ENCODE measurements at regions not wholly inside any gene's neighbourhood (a gene's known extent, or its start where the extent isn't known, plus 50 kb on each side); places are given as distances from the start of the nearest gene placed in this dataset.

GRCh38 chr1:212532469-212533147 lies 76.0 kb upstream of the ATF3 start:
- Histone ChIP-seq H3K27me3 (no peaks in the 10 kb centered on the region), H3K36me3 (replicated peaks in 1 of 2; ENCODE audit: insufficient read depth in 1 of 2, low read depth in 2 of 2) (no peaks in the 10 kb centered on the region), H3K9me3 (peaks cover 0 to 9% (median 0%) of the 10 kb centered on the region in 3 donors), H3K4me1 (no peaks in the 10 kb centered on the region), H3K27ac (no peak overlapping the region), H3K4me3 (no peak overlapping the region)
- DNase-seq (no peak), ATAC-seq (no peak)
- WGBS, 2 donors, result 76 to 82% methylated on average over 6 of the region's 6 CpGs
- intact Hi-C loops (cut with DNase I), result no loop called here
- no peak for TF ChIP-seq CTCF (IDR thresholded peaks at IDR 0.05)
- TF ChIP-seq POLR2A (IDR thresholded peaks at IDR 0.05), result no peak

GRCh38 chr1:212533148-212533517 lies 75.4 kb upstream of the ATF3 start:
- Histone ChIP-seq H3K4me3 (no peak overlapping the region), H3K36me3 (replicated peaks in 1 of 2; ENCODE audit: insufficient read depth in 1 of 2, low read depth in 2 of 2) (no peaks in the 10 kb centered on the region), H3K27me3 (no peaks in the 10 kb centered on the region), H3K27ac (no peak overlapping the region), H3K9me3 (peaks cover 0 to 9% (median 0%) of the 10 kb centered on the region in 3 donors), H3K4me1 (no peaks in the 10 kb centered on the region)
- TF ChIP-seq POLR2A (IDR thresholded peaks at IDR 0.05) (no peak), CTCF (IDR thresholded peaks at IDR 0.05) (no peak)
- DNase-seq, result no peak
- 81 to 86% methylated on average over 3 of the region's 3 CpGs for WGBS, 2 donors
- ATAC-seq, result no peak
- intact Hi-C loops (cut with DNase I), result no loop called here

GRCh38 chr1:212536586-212536985 lies 72.0 kb upstream of the ATF3 start:
- Histone ChIP-seq H3K4me3 (no peak overlapping the region), H3K4me1 (no peaks in the 10 kb centered on the region), H3K9me3 (peaks cover 0 to 9% (median 0%) of the 10 kb centered on the region in 3 donors), H3K27me3 (no peaks in the 10 kb centered on the region), H3K36me3 (replicated peaks in 1 of 2; ENCODE audit: insufficient read depth in 1 of 2, low read depth in 2 of 2) (no peaks in the 10 kb centered on the region), H3K27ac (no peak overlapping the region)
- DNase-seq (no peak), ATAC-seq (no peak)
- WGBS, 2 donors, result 88 to 93% methylated on average over 6 of the region's 6 CpGs
- TF ChIP-seq CTCF (IDR thresholded peaks at IDR 0.05) (no peak), POLR2A (IDR thresholded peaks at IDR 0.05) (no peak)
- intact Hi-C loops (cut with DNase I), result no loop called here

- DNase-seq (no peak), ATAC-seq (no peak)
- Histone ChIP-seq H3K36me3 (replicated peaks in 1 of 2; ENCODE audit: insufficient read depth in 1 of 2, low read depth in 2 of 2) (no peaks in the 10 kb centered on the region), H3K4me3 (no peak overlapping the region), H3K27ac (no peak overlapping the region), H3K4me1 (no peaks in the 10 kb centered on the region), H3K27me3 (no peaks in the 10 kb centered on the region), H3K9me3 (peaks cover 0 to 9% (median 0%) of the 10 kb centered on the region in 3 donors)
- TF ChIP-seq CTCF (IDR thresholded peaks at IDR 0.05) (no peak), POLR2A (IDR thresholded peaks at IDR 0.05) (no peak)
- intact Hi-C loops (cut with DNase I), result no loop called here
- 11 to 74% methylated on average over 1 of the region's 1 CpG for WGBS, 2 donors
Measured at GRCh38 chr1:212537610-212538009, 71.0 kb upstream of the ATF3 start.
